Activated CD8-positive, alpha-beta T cell treated with anti-CD3 and anti-CD28 coated beads, Interleukin-2, amount 10 ng/mL, durations not matched to agents 7 days and 5 days (primary cell): ENCODE measurements at regions not wholly inside any gene's neighbourhood (a gene's known extent, or its start where the extent isn't known, plus 50 kb on each side); places are given as distances from the start of the nearest gene placed in this dataset.

Experiments
- ATAC-seq: fragments of 150-1000 bp; cut with Tn5 transposase; one replicate; pipeline ENCODE4 v1.10.0; 2021; ENCODE audit warnings: moderate library complexity
- CTCF ChIA-PET: fragments of 350-600 bp; sonication (Branson Sonifier 250); formaldehyde crosslinking; loops from one replicate; lab custom pipeline; 2021; ENCODE audit warnings: antibody characterized with exemption; lab: Charles Lee
- POLR2A ChIA-PET: fragments of 350-600 bp; sonication (Branson Sonifier 250); formaldehyde crosslinking; loops from one replicate; lab custom pipeline; 2021; ENCODE audit warnings: antibody characterized with exemption; lab: Charles Lee
- DNase-seq: peaks from one replicate; pipeline ENCODE4 v3.0.0-alpha.2; 2020
- H3K27ac Mint-ChIP-seq: one replicate; pipeline ENCODE4 v1.8.0; 2021; ENCODE audit warnings: mild to moderate bottlenecking, mixed read lengths
- H3K27me3 Mint-ChIP-seq: one replicate; pipeline ENCODE4 v1.8.0; 2021; ENCODE audit warnings: low read depth, mixed read lengths
- H3K36me3 Mint-ChIP-seq: one replicate; pipeline ENCODE4 v1.8.0; 2021; ENCODE audit warnings: low read depth, mixed read lengths
- H3K4me1 Mint-ChIP-seq: one replicate; pipeline ENCODE4 v1.8.0; 2021; ENCODE audit warnings: low read depth, mixed read lengths
- H3K4me3 Mint-ChIP-seq: one replicate; pipeline ENCODE4 v1.8.0; 2021; ENCODE audit warnings: mild to moderate bottlenecking, mixed read lengths
- H3K9me3 Mint-ChIP-seq: one replicate; pipeline ENCODE4 v1.8.0; 2022; ENCODE audit warnings: mixed read lengths; ENCODE audit not compliant: insufficient read depth

DNA sequence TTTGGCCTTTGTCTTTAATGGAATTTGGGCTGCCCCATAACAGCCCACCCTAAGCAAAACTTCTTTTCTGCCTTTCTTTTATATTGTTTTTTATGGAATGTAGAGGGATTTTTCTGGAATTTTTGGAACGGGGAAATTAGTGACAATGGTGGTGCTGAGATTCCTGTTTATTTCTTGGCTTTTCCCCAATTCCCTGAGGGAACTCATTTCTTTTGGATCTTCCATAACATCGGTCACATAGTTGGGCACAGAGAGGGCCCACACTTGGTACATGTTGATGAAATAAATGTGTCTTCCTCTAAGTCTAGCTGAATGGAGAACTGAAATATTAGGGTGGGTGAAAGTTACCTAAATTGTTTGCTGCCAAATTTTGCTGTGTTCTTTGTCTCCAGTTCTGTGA lies 191.6 kb upstream of the TNP1 start:
- Mint-ChIP-seq H3K9me3 (no peaks in the 10 kb centered on the region), H3K4me1 (no peaks in the 10 kb centered on the region), H3K27me3 (peaks cover 45% of the 10 kb centered on the region), H3K4me3 (no peak overlapping the region), H3K36me3 (no peaks in the 10 kb centered on the region), H3K27ac (no peak overlapping the region)
- CTCF ChIA-PET: no interaction called here
- POLR2A ChIA-PET: no interaction called here
- DNase-seq (no peak), ATAC-seq (no peak)

DNA sequence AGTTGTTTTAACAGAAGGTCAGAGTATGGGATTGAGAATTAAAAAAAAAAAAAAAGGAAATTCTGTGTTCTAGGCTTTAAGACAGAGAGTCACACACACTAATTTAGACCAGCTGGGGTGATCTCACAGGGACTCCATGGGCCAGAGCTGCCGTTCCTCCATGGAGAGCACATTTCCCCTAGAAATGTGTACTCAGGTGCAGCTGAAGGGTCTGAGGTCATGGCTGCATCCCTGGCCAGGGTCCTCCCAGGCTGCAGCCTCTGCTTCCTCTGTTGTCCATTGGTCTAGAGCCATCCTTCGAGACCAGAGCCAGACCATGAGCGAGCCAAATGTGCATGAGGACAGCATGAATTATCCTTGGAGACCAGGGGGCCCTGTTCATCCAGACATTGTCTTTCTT lies 190.1 kb upstream of the TNP1 start:
- peaks cover 43% of the 10 kb centered on the region for H3K27me3 Mint-ChIP-seq
- POLR2A ChIA-PET: no interaction called here
- H3K36me3 Mint-ChIP-seq: no peaks in the 10 kb centered on the region
- no peaks in the 10 kb centered on the region for H3K4me1 Mint-ChIP-seq
- H3K9me3 Mint-ChIP-seq: no peaks in the 10 kb centered on the region
- no peak for DNase-seq
- H3K27ac Mint-ChIP-seq: no peak overlapping the region
- H3K4me3 Mint-ChIP-seq: no peak overlapping the region
- ATAC-seq: no peak
- CTCF ChIA-PET: interaction anchor here (1.1 kb wide), 1 partner anchor 13 kb away, joined by 3 read pairs; no protein-coding TSS in a partner anchor

DNA sequence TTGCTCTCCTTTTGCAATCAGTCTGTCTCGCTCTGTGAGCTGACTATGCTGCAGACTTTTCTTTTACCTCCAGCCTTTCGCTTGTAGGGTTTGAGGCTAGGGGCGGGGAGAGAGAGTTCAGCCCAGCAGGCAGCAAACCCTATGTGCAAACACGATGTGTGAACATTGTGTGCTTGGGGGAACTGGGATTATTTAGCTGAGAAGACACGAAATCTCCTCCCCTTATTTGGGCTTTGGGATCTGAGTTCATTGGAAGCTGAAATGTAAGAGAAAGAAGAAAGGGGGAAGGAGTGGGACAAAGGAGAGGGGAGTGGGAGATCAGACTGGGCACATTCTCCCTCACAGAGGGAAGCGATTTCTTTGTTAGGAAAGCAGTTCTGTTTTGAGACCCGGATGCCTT lies 189.6 kb upstream of the TNP1 start:
- no peak overlapping the region for H3K27ac Mint-ChIP-seq
- H3K4me1 Mint-ChIP-seq: no peaks in the 10 kb centered on the region
- ChIA-PET CTCF (no interaction called here), POLR2A (no interaction called here)
- no peaks in the 10 kb centered on the region for H3K36me3 Mint-ChIP-seq
- no peaks in the 10 kb centered on the region for H3K9me3 Mint-ChIP-seq
- no peak for ATAC-seq
- no peak overlapping the region for H3K4me3 Mint-ChIP-seq
- no peak for DNase-seq
- H3K27me3 Mint-ChIP-seq: peaks cover 39% of the 10 kb centered on the region

DNA sequence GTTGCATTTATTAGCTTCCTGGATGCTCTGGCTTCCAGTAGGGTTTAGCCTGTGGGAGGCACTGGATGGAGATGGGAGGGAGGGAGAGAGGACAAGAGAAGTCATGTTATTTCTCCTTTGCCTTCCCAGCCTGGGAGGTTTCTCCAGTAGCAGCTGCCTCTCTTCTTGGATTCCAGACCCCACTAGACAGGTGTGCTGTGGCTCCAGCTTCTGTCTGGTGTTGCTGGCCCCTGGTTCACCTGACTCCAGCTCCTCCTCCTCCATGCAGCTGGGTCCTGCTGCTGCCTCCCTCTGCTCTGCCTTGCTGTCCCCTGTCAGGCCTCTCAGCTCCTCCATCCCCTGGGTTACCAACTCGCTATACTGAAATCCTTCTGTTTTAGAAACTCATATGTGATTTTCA lies 188.9 kb upstream of the TNP1 start:
- Mint-ChIP-seq H3K9me3 (no peaks in the 10 kb centered on the region), H3K27ac (no peak overlapping the region), H3K4me3 (no peak overlapping the region), H3K4me1 (no peaks in the 10 kb centered on the region), H3K27me3 (peaks cover 35% of the 10 kb centered on the region), H3K36me3 (no peaks in the 10 kb centered on the region)
- DNase-seq (no peak), ATAC-seq (no peak)
- ChIA-PET CTCF (no interaction called here), POLR2A (no interaction called here)

DNA sequence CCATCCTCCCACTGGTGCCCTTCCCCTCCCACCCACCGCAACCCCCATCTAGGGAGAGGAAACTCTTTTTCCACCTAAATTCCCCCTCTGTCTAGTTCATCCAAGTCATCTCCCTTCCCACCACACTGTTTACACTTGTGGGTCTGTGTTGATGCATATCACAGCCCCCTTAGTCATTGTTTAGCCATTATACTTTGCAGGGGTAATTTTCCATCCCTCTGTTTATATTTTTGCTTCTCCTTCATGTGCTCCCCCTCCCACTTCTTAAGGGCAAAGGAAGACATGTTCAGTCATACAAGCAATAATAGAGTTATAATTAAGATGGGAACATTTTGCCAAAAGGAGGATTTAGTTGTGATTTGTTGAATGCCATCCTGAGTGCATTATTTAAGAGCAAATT lies 187.8 kb upstream of the TNP1 start:
- H3K4me1 Mint-ChIP-seq: no peaks in the 10 kb centered on the region
- H3K4me3 Mint-ChIP-seq: no peak overlapping the region
- peaks cover 31% of the 10 kb centered on the region for H3K27me3 Mint-ChIP-seq
- CTCF ChIA-PET: no interaction called here
- no peak for ATAC-seq
- POLR2A ChIA-PET: no interaction called here
- no peaks in the 10 kb centered on the region for H3K9me3 Mint-ChIP-seq
- no peak for DNase-seq
- H3K27ac Mint-ChIP-seq: no peak overlapping the region
- no peaks in the 10 kb centered on the region for H3K36me3 Mint-ChIP-seq

DNA sequence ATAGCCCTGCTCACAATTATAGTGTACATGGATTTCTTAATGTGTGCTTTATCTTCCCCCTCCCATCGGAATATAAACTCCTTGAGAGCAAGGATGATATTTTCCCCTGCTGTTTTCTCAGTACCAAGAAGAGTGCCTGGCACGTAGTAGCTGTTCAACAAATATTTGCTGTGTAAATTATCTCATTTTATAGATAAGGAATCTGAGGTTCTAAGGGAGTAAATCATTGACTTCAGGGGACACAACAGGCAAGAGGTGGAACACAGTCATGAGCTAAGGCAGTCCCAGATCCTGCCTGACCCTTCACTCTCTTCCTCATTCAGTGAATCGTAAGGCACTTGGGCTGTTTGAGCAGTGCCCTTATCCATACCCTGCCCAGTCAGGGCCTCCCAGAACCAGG lies 187.3 kb upstream of the TNP1 start:
- H3K27me3 Mint-ChIP-seq: peaks cover 31% of the 10 kb centered on the region

DNA sequence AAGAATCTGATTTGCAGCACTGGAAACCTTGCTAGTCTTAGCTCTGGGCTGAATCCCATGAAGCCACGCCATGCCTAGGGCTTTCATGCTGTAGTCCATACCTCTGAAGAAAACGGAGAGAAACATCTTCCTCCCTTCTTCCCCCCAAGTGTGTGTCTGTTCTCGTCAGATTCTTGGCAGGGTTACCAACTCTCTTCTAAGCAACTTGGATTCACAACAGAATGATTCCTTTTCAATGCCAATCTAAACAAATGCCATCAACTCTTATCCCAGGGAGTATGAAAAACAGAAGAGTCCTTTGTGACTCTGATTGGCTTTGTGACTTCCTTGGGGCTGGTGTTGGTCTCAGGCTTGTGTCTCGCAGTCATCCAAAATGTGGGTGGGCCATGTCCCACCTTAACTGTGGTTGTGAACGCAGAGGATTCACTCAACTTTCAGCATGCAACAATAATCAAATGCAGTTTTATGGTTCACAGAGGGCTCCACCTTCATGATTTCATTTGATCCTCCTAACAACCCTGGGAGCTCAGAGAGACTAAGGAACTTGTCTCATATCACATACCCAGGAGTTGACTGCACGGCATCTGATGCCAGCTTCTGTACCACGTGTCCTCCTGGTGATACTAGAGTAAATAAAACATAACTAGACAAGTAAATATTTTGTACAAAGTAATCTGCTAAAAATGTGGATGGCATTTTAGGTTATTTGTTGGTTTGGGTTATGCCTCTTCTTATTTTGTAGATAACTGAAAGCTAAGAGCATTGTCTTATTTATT lies 186.0 kb upstream of the TNP1 start:
- ChIA-PET CTCF (no interaction called here), POLR2A (no interaction called here)
- ATAC-seq (no peak), DNase-seq (no peak)
- no peak overlapping the region for H3K27ac Mint-ChIP-seq
- no peaks in the 10 kb centered on the region for H3K4me1 Mint-ChIP-seq
- H3K9me3 Mint-ChIP-seq: no peaks in the 10 kb centered on the region
- no peak overlapping the region for H3K4me3 Mint-ChIP-seq
- H3K27me3 Mint-ChIP-seq: peaks cover 32% of the 10 kb centered on the region
- no peaks in the 10 kb centered on the region for H3K36me3 Mint-ChIP-seq

More for the DNA sequence above, 187.3 kb upstream of the TNP1 start:
- DNase-seq: no peak
- H3K4me1 Mint-ChIP-seq: no peaks in the 10 kb centered on the region
- H3K9me3 Mint-ChIP-seq: no peaks in the 10 kb centered on the region
- POLR2A ChIA-PET: no interaction called here
- no peak for ATAC-seq
- H3K27ac Mint-ChIP-seq: no peak overlapping the region
- no peaks in the 10 kb centered on the region for H3K36me3 Mint-ChIP-seq
- H3K4me3 Mint-ChIP-seq: no peak overlapping the region
- CTCF ChIA-PET: no interaction called here

DNA sequence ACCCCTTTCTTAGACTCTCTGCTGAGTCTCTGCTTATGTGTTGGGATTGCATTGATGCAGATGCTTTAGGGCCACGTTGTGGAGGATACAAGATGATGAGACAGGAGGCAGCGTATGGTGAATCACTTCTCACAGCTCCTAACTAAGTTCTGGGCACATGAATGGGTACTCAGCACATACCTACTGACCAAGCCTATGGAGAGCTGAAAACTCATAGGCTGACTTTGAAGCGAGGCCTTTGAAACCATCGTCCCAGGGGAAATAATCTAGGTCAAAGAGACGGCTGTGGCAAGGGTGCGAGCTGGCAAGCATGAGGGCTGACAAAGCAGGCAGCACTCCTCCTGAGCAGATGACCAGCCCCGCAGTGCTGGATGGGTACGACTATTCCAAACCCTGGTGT lies 180.2 kb upstream of the TNP1 start:
- H3K4me1 Mint-ChIP-seq: no peaks in the 10 kb centered on the region
- no peaks in the 10 kb centered on the region for H3K9me3 Mint-ChIP-seq
- peaks cover 28% of the 10 kb centered on the region for H3K27me3 Mint-ChIP-seq
- DNase-seq (no peak), ATAC-seq (no peak)
- H3K27ac Mint-ChIP-seq: no peak overlapping the region
- ChIA-PET POLR2A (no interaction called here), CTCF (no interaction called here)
- no peaks in the 10 kb centered on the region for H3K36me3 Mint-ChIP-seq
- H3K4me3 Mint-ChIP-seq: no peak overlapping the region

DNA sequence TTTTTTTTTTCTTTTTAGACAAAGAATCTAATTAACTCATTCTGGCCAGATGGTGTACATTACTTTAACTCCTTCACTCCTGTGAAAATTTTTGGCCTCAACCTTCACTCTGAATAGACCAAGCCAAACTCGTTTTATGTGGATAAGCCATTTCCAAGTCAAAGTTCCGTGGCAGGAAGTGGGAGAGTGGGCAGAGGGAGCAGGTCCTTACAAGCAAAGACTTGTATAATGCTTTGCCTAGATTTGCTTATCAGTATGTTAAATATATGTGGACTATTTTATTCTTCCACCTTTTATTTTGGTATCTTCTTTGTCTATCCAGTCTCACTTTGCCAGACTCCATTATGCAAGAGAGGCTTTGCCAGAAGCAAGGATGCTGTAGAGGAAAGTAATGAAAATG lies 178.1 kb upstream of the TNP1 start:
- ATAC-seq (no peak), DNase-seq (no peak)
- Mint-ChIP-seq H3K36me3 (no peaks in the 10 kb centered on the region), H3K27me3 (peaks cover 34% of the 10 kb centered on the region), H3K4me3 (no peak overlapping the region), H3K27ac (no peak overlapping the region), H3K9me3 (no peaks in the 10 kb centered on the region), H3K4me1 (no peaks in the 10 kb centered on the region)
- CTCF ChIA-PET: no interaction called here
- POLR2A ChIA-PET: no interaction called here

DNA sequence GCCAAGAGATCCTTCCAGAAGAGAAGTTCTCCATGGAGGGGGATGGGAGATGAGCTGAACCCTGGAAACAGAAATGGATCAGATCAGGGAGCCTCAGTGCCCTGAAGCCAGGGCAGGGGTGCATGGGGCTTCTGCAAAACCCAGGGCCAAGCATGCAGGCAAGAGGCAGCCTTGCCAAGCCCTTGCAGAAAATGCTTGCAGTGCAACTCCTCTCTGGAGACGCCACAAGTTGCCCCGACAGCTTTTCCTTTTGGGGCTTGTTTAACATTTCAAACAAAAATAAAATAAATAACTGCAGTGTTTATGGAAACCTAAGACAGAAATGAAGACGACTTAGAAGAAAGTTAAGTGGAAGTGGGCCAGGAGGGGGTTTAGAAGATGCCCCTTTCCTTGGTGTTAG lies 177.5 kb upstream of the TNP1 start:
- Mint-ChIP-seq H3K4me1 (no peaks in the 10 kb centered on the region), H3K4me3 (no peak overlapping the region), H3K9me3 (no peaks in the 10 kb centered on the region), H3K27me3 (peaks cover 34% of the 10 kb centered on the region), H3K36me3 (no peaks in the 10 kb centered on the region), H3K27ac (no peak overlapping the region)
- DNase-seq: no peak
- ATAC-seq: no peak
- ChIA-PET POLR2A (no interaction called here), CTCF (no interaction called here)

DNA sequence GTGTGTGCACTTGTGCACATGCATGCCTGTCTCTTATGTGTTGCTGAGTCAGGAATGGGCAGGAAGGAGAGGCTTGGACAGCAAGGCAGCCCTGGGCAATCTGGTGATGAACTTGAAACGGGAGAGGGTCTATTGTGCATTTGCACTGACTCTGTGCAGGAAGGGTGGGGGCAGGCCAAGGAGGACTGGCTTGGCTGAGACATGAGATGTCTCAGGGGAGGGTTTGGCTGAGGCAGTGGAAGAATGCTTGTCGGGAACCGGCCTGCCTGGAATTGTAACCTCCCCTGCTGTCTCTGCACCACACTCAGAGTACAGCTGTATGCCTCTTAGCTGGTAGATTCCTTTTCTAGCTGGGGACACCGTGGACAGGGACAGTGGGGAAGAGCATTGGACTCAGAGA lies 176.1 kb upstream of the TNP1 start:
- ChIA-PET POLR2A (no interaction called here), CTCF (no interaction called here)
- Mint-ChIP-seq H3K4me3 (no peak overlapping the region), H3K27me3 (peaks cover 32% of the 10 kb centered on the region), H3K27ac (no peak overlapping the region), H3K9me3 (no peaks in the 10 kb centered on the region), H3K36me3 (no peaks in the 10 kb centered on the region), H3K4me1 (no peaks in the 10 kb centered on the region)
- no peak for DNase-seq
- ATAC-seq: no peak

DNA sequence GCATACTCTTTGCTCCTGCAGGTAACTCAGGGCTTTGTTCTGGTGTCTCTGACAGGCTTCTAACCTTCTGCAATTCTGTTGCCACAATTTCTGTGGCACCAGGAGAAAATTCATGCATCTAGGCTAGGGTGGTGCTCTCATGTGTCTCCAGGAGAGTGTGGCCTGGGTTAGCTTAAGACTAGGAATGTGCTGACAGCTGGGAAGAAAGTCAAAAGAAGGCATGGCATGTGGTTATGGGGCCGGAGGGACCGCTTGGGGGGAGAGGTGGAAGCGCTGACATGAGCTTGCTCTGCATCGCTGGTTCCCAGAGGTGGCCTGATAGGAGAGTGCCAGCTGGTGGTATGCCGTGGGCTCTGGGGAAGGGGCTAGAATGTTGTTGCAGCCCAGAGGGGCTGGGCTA lies 173.3 kb upstream of the TNP1 start:
- H3K27me3 Mint-ChIP-seq: peaks cover 38% of the 10 kb centered on the region
- ChIA-PET CTCF (no interaction called here), POLR2A (no interaction called here)
- no peaks in the 10 kb centered on the region for H3K9me3 Mint-ChIP-seq
- DNase-seq: no peak
- H3K4me3 Mint-ChIP-seq: no peak overlapping the region
- no peak overlapping the region for H3K27ac Mint-ChIP-seq
- no peaks in the 10 kb centered on the region for H3K4me1 Mint-ChIP-seq
- H3K36me3 Mint-ChIP-seq: no peaks in the 10 kb centered on the region
- no peak for ATAC-seq

DNA sequence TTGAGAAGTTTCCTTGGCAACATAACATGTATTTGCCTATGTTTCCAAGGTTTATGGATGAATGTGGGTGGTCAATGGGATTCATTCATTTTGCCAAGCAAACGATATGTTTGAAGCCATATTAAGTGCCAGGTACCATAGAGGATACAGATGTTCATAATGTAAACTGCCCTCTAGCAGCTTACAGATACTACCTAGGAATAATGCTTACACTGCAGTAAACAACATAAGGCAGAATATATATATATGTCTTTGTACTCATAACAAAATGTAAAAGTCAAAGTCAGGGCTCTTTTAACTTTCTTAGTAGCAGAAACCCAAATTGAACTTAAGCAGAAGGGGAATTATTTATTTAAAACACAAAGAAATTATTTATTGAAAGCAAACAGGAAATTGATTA lies 171.6 kb upstream of the TNP1 start:
- Mint-ChIP-seq H3K27me3 (peaks cover 47% of the 10 kb centered on the region), H3K27ac (no peak overlapping the region), H3K4me3 (no peak overlapping the region), H3K9me3 (no peaks in the 10 kb centered on the region), H3K36me3 (no peaks in the 10 kb centered on the region), H3K4me1 (no peaks in the 10 kb centered on the region)
- POLR2A ChIA-PET: no interaction called here
- ATAC-seq: no peak
- CTCF ChIA-PET: no interaction called here
- DNase-seq: no peak
